ENCODE measurements at regions not wholly inside any gene's neighbourhood (a gene's known extent, or its start where the extent isn't known, plus 50 kb on each side); places are given as distances from the start of the nearest gene placed in this dataset.

- no peaks in the 10 kb centered on the region for H3K9me3 ChIP-seq
- TF ChIP-seq POLR2A (IDR thresholded peaks at IDR 0.05): no peak
- no peaks in the 10 kb centered on the region for H3K36me3 ChIP-seq
- no peaks in the 10 kb centered on the region for H3K27me3 ChIP-seq
- DNase-seq: no peak
- no peak overlapping the region for H3K4me3 ChIP-seq
- H3K27ac ChIP-seq: no peak overlapping the region
- H3K4me1 ChIP-seq (ENCODE audit: insufficient read depth): no peaks in the 10 kb centered on the region
- intact Hi-C loops (cut with DNase I): no loop called here
Observed at GRCh38 chr7:84553711-84554110, 359.1 kb upstream of the SEMA3A start.

- intact Hi-C loops (cut with DNase I): no loop called here
- no peaks in the 10 kb centered on the region for H3K36me3 ChIP-seq
- H3K4me3 ChIP-seq: no peak overlapping the region
- DNase-seq: no peak
- no peaks in the 10 kb centered on the region for H3K4me1 ChIP-seq (ENCODE audit: insufficient read depth)
- H3K27me3 ChIP-seq: no peaks in the 10 kb centered on the region
- TF ChIP-seq CTCF (IDR thresholded peaks at IDR 0.05) (no peak), POLR2A (IDR thresholded peaks at IDR 0.05) (no peak), EP300 (IDR thresholded peaks at IDR 0.05) (no peak)
- 0% methylated on average over 1 of the region's 1 CpG for WGBS, 3 donors
- no peak overlapping the region for H3K27ac ChIP-seq
- no peaks in the 10 kb centered on the region for H3K9me3 ChIP-seq
Observed at GRCh38 chr7:84549409-84549808, 354.8 kb upstream of the SEMA3A start.

- TF ChIP-seq EP300 (IDR thresholded peaks at IDR 0.05) (no peak), CTCF (IDR thresholded peaks at IDR 0.05) (no peak), POLR2A (IDR thresholded peaks at IDR 0.05) (no peak)
- intact Hi-C loops (cut with DNase I): no loop called here
- H3K9me3 ChIP-seq: no peaks in the 10 kb centered on the region
- no peaks in the 10 kb centered on the region for H3K27me3 ChIP-seq
- no peak overlapping the region for H3K27ac ChIP-seq
- DNase-seq: no peak
- H3K36me3 ChIP-seq: no peaks in the 10 kb centered on the region
- no peak overlapping the region for H3K4me3 ChIP-seq
- no peaks in the 10 kb centered on the region for H3K4me1 ChIP-seq (ENCODE audit: insufficient read depth)
- WGBS, 3 donors: 33 to 37% (median 33%) methylated on average over 5 of the region's 5 CpGs
Observed at GRCh38 chr7:84548366-84549365, 354.1 kb upstream of the SEMA3A start.

DNA sequence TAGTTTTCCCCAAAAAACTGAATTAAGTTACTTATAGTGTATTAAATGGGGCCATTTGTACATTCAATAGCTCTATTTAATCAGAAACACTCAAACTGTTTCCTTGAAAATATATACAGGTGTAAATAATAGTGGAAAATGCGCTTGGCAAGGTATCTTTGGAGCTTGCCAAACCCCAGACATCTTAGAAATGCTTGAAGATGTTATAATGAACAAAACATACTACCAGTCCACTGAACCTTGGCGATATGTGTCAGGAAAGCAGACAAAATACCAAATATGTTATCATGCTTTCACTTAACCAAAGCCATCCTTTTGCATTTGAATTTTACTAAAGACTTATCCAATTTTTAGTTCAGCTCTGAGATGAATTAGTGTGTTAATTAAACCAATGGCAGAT, 352.7 kb upstream of the SEMA3A start:
- WGBS, 3 donors: 73 to 83% (median 78%) methylated on average over 2 of the region's 2 CpGs
- TF ChIP-seq EP300 (IDR thresholded peaks at IDR 0.05): no peak
- TF ChIP-seq POLR2A (IDR thresholded peaks at IDR 0.05): no peak
- TF ChIP-seq CTCF (IDR thresholded peaks at IDR 0.05): no peak
- H3K9me3 ChIP-seq: no peaks in the 10 kb centered on the region
- no peak for DNase-seq
- no peaks in the 10 kb centered on the region for H3K27me3 ChIP-seq
- intact Hi-C loops (cut with DNase I): no loop called here
- no peak overlapping the region for H3K27ac ChIP-seq
- no peaks in the 10 kb centered on the region for H3K36me3 ChIP-seq
- no peak overlapping the region for H3K4me3 ChIP-seq
- no peaks in the 10 kb centered on the region for H3K4me1 ChIP-seq (ENCODE audit: insufficient read depth)

- Histone ChIP-seq H3K9me3 (no peaks in the 10 kb centered on the region), H3K4me1 (ENCODE audit: insufficient read depth) (no peaks in the 10 kb centered on the region), H3K4me3 (no peak overlapping the region), H3K27ac (no peak overlapping the region), H3K27me3 (no peaks in the 10 kb centered on the region), H3K36me3 (no peaks in the 10 kb centered on the region)
- no peak for DNase-seq
- intact Hi-C loops (cut with DNase I): no loop called here
- TF ChIP-seq POLR2A (IDR thresholded peaks at IDR 0.05) (no peak), EP300 (IDR thresholded peaks at IDR 0.05) (no peak), CTCF (IDR thresholded peaks at IDR 0.05) (no peak)
- 93 to 97% (median 96%) methylated on average over 12 of the region's 12 CpGs for WGBS, 3 donors
Observed at GRCh38 chr7:84546403-84546802, 351.8 kb upstream of the SEMA3A start.

Measured in ovary (tissue), 7 donors.